ENCODE measurements at regions not wholly inside any gene's neighbourhood (a gene's known extent, or its start where the extent isn't known, plus 50 kb on each side); places are given as distances from the start of the nearest gene placed in this dataset.

DNA sequence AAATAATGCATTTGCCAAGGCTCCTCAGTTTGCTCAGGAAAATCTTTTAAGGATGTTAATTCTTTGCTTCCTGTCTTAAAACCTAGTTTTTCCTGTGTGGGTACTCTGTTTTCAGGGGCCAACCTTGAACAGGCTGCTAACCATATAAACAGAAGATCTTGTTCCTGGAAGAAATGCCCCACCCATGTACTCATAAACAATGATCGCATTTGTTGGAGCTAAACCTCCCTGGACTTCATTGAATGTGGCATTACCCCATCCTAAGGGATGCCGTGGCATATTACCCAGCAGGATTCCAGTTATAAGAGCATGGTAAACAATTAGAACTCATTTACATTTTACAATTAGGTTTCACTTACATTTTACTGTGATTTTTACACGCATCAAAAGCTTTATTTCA is 436.0 kb downstream of the ZNF608 start:
- Histone ChIP-seq H2AFZ (ENCODE audit: low read depth, low read length) (no peak overlapping the region), H3K36me3 (ENCODE audit: control insufficient read depth in 2 of 2, extremely low read depth in 1 of 2, insufficient read depth in 2 of 2, low read length in 2 of 2) (no peaks in the 10 kb centered on the region), H3K4me2 (ENCODE audit: insufficient read depth, low read length) (no peak overlapping the region), H3K79me2 (ENCODE audit: control insufficient read depth, insufficient read depth, low read length) (no peaks in the 10 kb centered on the region), H3K9ac (replicated peaks; ENCODE audit: extremely low read depth, insufficient read depth, low read length) (no peak overlapping the region), H3K27ac (ENCODE audit: insufficient read depth, low read depth, low read length) (no peak overlapping the region), H3K4me1 (ENCODE audit: control insufficient read depth, extremely low read depth, insufficient read depth, low read length) (no peaks in the 10 kb centered on the region), H3K9me3 (replicated peaks; ENCODE audit: control insufficient read depth, insufficient read depth, low read length) (no peaks in the 10 kb centered on the region), H3K27me3 (ENCODE audit: control insufficient read depth in 2 of 2, insufficient read depth in 2 of 2, low read length in 2 of 2) (no peaks in the 10 kb centered on the region), H3K4me3 (replicated peaks in 1 of 3; ENCODE audit: insufficient read depth in 1 of 3, low read depth in 1 of 3, low read length in 3 of 3) (no peak overlapping the region), H4K20me1 (replicated peaks; ENCODE audit: control insufficient read depth, extremely low read depth, insufficient read depth, low read length) (no peaks in the 10 kb centered on the region), H3K9me1 (replicated peaks; ENCODE audit: control insufficient read depth, extremely low read depth, insufficient read depth, low read length) (no peaks in the 10 kb centered on the region)
- DNase-seq (ENCODE audit: low read depth, low spot score): no peak
- TF ChIP-seq, protein P1, sequence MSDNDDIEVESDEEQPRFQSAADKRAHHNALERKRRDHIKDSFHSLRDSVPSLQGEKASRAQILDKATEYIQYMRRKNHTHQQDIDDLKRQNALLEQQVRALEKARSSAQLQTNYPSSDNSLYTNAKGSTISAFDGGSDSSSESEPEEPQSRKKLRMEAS (IDR thresholded peaks at IDR 0.05; ENCODE audit: insufficient read depth, insufficient read length): no peak
- TF ChIP-seq MYC (IDR thresholded peaks at IDR 0.05; ENCODE audit: low read depth, low read length): no peak
- TF ChIP-seq EZH2 (IDR thresholded peaks at IDR 0.05; ENCODE audit: borderline replicate concordance, low read depth, low read length, severe bottlenecking): no peak
- TF ChIP-seq, protein P2, sequence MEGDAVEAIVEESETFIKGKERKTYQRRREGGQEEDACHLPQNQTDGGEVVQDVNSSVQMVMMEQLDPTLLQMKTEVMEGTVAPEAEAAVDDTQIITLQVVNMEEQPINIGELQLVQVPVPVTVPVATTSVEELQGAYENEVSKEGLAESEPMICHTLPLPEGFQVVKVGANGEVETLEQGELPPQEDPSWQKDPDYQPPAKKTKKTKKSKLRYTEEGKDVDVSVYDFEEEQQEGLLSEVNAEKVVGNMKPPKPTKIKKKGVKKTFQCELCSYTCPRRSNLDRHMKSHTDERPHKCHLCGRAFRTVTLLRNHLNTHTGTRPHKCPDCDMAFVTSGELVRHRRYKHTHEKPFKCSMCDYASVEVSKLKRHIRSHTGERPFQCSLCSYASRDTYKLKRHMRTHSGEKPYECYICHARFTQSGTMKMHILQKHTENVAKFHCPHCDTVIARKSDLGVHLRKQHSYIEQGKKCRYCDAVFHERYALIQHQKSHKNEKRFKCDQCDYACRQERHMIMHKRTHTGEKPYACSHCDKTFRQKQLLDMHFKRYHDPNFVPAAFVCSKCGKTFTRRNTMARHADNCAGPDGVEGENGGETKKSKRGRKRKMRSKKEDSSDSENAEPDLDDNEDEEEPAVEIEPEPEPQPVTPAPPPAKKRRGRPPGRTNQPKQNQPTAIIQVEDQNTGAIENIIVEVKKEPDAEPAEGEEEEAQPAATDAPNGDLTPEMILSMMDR (IDR thresholded peaks at IDR 0.05; ENCODE audit: extremely low read depth in 1 of 2, insufficient read depth in 1 of 2, low read depth in 1 of 2, low read length in 2 of 2): no peak
- no peak for TF ChIP-seq POLR2A (IDR thresholded peaks at IDR 0.05; ENCODE audit: low read depth, low read length)
- TF ChIP-seq FOS (IDR thresholded peaks at IDR 0.05; ENCODE audit: borderline replicate concordance, insufficient read depth, low read length): no peak
- no peak for TF ChIP-seq JUN (IDR thresholded peaks at IDR 0.05; ENCODE audit: borderline replicate concordance, insufficient read depth, insufficient read length, low read depth)
- no peak for TF ChIP-seq GATA2 (IDR thresholded peaks at IDR 0.05; ENCODE audit: insufficient read depth, insufficient read length, low read depth, low read length)
- TF ChIP-seq POLR2AphosphoS5 (IDR thresholded peaks at IDR 0.05; ENCODE audit: insufficient read depth, low read depth, low read length): no peak
- no TSS peak for BruUV-seq (replicated peaks)
- no peak for FAIRE-seq
- CTCF ChIA-PET: interaction anchor here (1.4 kb wide), 1 partner anchor 9 kb away, joined by 3 read pairs; no protein-coding TSS in a partner anchor
- intact Hi-C loops (cut with micrococcal nuclease): no loop called here
- POLR2A ChIA-PET: no interaction called here
- dilution Hi-C loops (cut with MboI; ENCODE audit: extremely low pct_ligation_motif_present, low sequenced_read_pairs): no loop called here

All from endothelial cell of umbilical vein (primary cell).